K562 (cell line): ENCODE measurements at regions not wholly inside any gene's neighbourhood (a gene's known extent, or its start where the extent isn't known, plus 50 kb on each side); places are given as distances from the start of the nearest gene placed in this dataset.

ENCODE experiments used
- ATAC-seq: fragments of 200-7000 bp; cut with Tn5 transposase; 3 replicates; pipeline ENCODE4 v1.9.1; 2020; ENCODE audit warnings: moderate library complexity
- BruUV-seq: library from RNA; stranded (reverse); fragments of 400-500 nt; replicated peaks from 2 replicates; lab custom pipeline; 2021; lab: Mats Ljungman, UMichigan
- CTCF ChIA-PET: fragments of 300-600 bp; formaldehyde crosslinking; extraction: SDS; loops from one replicate; lab custom pipeline; 2021; ENCODE audit warnings: low intra/inter-chr PET ratio; lab: Yijun Ruan, JAX
- POLR2A ChIA-PET: fragments of 300-600, 350-650 bp; sonication (Branson Sonifier 250); formaldehyde crosslinking; extraction: SDS; loops from one replicate; lab custom pipeline; 2021; ENCODE audit warnings: antibody characterized with exemption, inconsistent platforms; lab: Yijun Ruan, JAX
- DNase-seq, 4 experiments: peaks; one replicate each; pipeline versions ENCODE4 v3.0.0 to v3.0.0-alpha.2; 2011 to 2018; ENCODE audit warnings: low spot score in 3 of 4, mixed read lengths in 3 of 4; ENCODE audit errors: extremely low read depth in 1 of 4
- FAIRE-seq: peaks from 2 replicates; lab custom pipeline; 2011; peaks lifted over from hg19 to GRCh38; lab: Jason Lieb, UNC
- H2AFZ ChIP-seq: 2 replicates; pipeline ENCODE4 v1.6.0; 2011; ENCODE audit warnings: low read depth, low read length, control low read depth, inconsistent platforms
- H3K27ac ChIP-seq: fragments of 200-600 bp; 3 replicates; pipeline ENCODE4 v1.8.0; 2011; ENCODE audit warnings: low read depth, mild to moderate bottlenecking, control low read depth, inconsistent platforms, low read length, moderate library complexity, mixed read lengths; ENCODE audit errors: extremely low read depth
- H3K27me3 ChIP-seq, 2 experiments: fragments of 300-600 bp in 1 of 2; 2 replicates in 1 of 2; 3 replicates in 1 of 2; pipeline versions ENCODE4 v1.6.0 to v1.8.0; 2011; ENCODE audit warnings: inconsistent platforms in 2 of 2, low read length in 2 of 2, mild to moderate bottlenecking in 1 of 2, mixed read lengths in 1 of 2, moderate library complexity in 1 of 2; ENCODE audit not compliant: control insufficient read depth in 2 of 2, insufficient read depth in 2 of 2
- H3K36me3 ChIP-seq: fragments of 300-600 bp; 3 replicates; pipeline ENCODE4 v1.8.0; 2011; ENCODE audit warnings: mild to moderate bottlenecking, low read length, inconsistent platforms; ENCODE audit not compliant: control insufficient read depth, insufficient read depth
- H3K4me1 ChIP-seq, 2 experiments: fragments of 200-600 bp in 1 of 2; replicated peaks in 1 of 2; 2 replicates in 1 of 2; 3 replicates in 1 of 2; pipeline versions ENCODE4 v1.5.1 to v1.8.0; 2011; ENCODE audit warnings: inconsistent platforms in 2 of 2, low read length in 2 of 2, mild to moderate bottlenecking in 1 of 2, mixed read lengths in 1 of 2, moderate library complexity in 1 of 2; ENCODE audit not compliant: control insufficient read depth in 2 of 2, insufficient read depth in 2 of 2
- H3K4me2 ChIP-seq: 2 replicates; pipeline ENCODE4 v1.6.1; 2011; ENCODE audit warnings: low read length, control low read depth, inconsistent platforms, mixed read lengths; ENCODE audit not compliant: insufficient read depth
- H3K4me3 ChIP-seq: fragments of 200-600 bp; sonication (generic), shearing (Covaris generic); 2 replicates; pipeline ENCODE4 v1.5.1; 2016; ENCODE audit warnings: control low read depth, inconsistent platforms
- H3K79me2 ChIP-seq: fragments of 200-600 bp; 3 replicates; pipeline ENCODE4 v1.8.0; 2011; ENCODE audit warnings: low read length, inconsistent platforms; ENCODE audit not compliant: control insufficient read depth, insufficient read depth
- H3K9ac ChIP-seq, 2 experiments: 2 replicates each; pipeline versions ENCODE4 v1.6.0 to v1.6.1; 2011; ENCODE audit warnings: low read depth in 2 of 2, low read length in 2 of 2, control low read depth in 1 of 2, inconsistent platforms in 1 of 2, mild to moderate bottlenecking in 1 of 2, mixed read lengths in 1 of 2; ENCODE audit not compliant: insufficient read depth in 1 of 2
- H3K9me1 ChIP-seq: one replicate; pipeline ENCODE4 v1.6.0; 2011; ENCODE audit warnings: inconsistent platforms, mild to moderate bottlenecking, low read length, moderate library complexity; ENCODE audit not compliant: control insufficient read depth, insufficient read depth
- H3K9me3 ChIP-seq: replicated peaks from 2 replicates; pipeline ENCODE4 v1.5.1; 2011; ENCODE audit warnings: low read depth, low read length, inconsistent platforms; ENCODE audit not compliant: control insufficient read depth, insufficient read depth
- H4K20me1 ChIP-seq: replicated peaks from 2 replicates; pipeline ENCODE4 v1.6.1; 2011; ENCODE audit warnings: low read length, inconsistent platforms, mixed read lengths; ENCODE audit not compliant: control insufficient read depth, insufficient read depth
- BCLAF1 ChIP-seq, 2 experiments: fragments of 450-650 bp in 1 of 2; IDR thresholded peaks; 2 replicates each; pipeline ENCODE4 v1.6.1; 2011 to 2017; ENCODE audit warnings: low read depth in 2 of 2, antibody characterized with exemption in 1 of 2, borderline replicate concordance in 1 of 2, low read length in 1 of 2, mild to moderate bottlenecking in 1 of 2, mixed read lengths in 1 of 2; ENCODE audit not compliant: control insufficient read depth in 1 of 2
- C11orf30 ChIP-seq: fragments of 450-650 bp; IDR thresholded peaks from 2 replicates; pipeline ENCODE4 v1.6.1; 2016; ENCODE audit warnings: low read depth, mild to moderate bottlenecking
- ELF1 ChIP-seq: fragments of 200-800 bp; sonication (Bioruptor generic); IDR thresholded peaks from 2 replicates; pipeline ENCODE4 v1.6.1; 2016; ENCODE audit warnings: missing genetic modification characterization, missing compliant biosample characterization
- KAT7 ChIP-seq: sonication (generic); formaldehyde crosslinking; IDR thresholded peaks from 2 replicates; pipeline ENCODE4 v1.8.0; 2022; ENCODE audit warnings: missing genetic modification reagents, mild to moderate bottlenecking, borderline replicate concordance
- LCOR ChIP-seq: sonication (generic); formaldehyde crosslinking; IDR thresholded peaks from 2 replicates; pipeline ENCODE4 v1.8.0; 2022; ENCODE audit warnings: mild to moderate bottlenecking, missing genetic modification reagents
- NFATC3 ChIP-seq: fragments of 450-650 bp; IDR thresholded peaks from 2 replicates; pipeline ENCODE4 v1.6.1; 2017; ENCODE audit warnings: mild to moderate bottlenecking
- ZKSCAN1 ChIP-seq: fragments of 150-350 bp; IDR thresholded peaks from 2 replicates; pipeline ENCODE4 v1.6.1; 2016; ENCODE audit warnings: low read depth, low read length
- WGBS: fragments of 100-300 bp; shearing (Covaris generic); methylation state at CpG from one replicate; pipeline ENCODE4 v1.1.6; 2016; ENCODE audit warnings: low coverage, mixed read lengths; ENCODE audit not compliant: insufficient coverage; ENCODE audit errors: missing lambda C conversion rate; 5-methylcytosine and 5-hydroxymethylcytosine counted together
- in situ Hi-C: fragments of 300-500 bp; cut with MboI; formaldehyde crosslinking; loops from 4 replicates; pipeline ENCODE4 v1.15.0; 2018; ENCODE audit warnings: inconsistent platforms, mixed read lengths
- intact Hi-C: fragments of 100-400 bp; cut with micrococcal nuclease; formaldehyde crosslinking; loops from 2 replicates; pipeline ENCODE4 v1.14.2; 2022

DNA sequence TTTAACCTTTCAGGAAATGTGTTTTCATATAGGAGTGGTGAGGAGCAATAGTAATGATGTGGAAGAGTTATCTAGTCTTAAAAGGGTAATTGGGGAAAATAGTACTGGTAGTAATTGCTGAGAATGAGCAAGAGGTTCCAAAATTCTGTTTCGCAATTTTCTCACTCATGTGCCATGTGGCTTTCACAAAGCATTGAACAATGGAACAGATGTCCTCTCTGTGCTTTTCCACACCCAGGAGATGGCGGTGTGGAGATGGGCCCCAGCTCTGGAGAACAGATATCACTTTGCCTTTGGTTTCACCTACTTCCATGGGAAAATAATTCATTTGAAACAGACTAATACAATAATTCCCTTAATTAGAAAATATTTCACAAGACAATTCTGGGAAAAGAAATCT, 170.0 kb upstream of the SLC10A2 start (continued):
- TF ChIP-seq BCLAF1 (IDR thresholded peaks at IDR 0.05; ENCODE audit: borderline replicate concordance in 1 of 2, control insufficient read depth in 1 of 2, low read depth in 2 of 2, low read length in 1 of 2) (no peak), LCOR (CRISPR knock-in tag) (no peak), ZKSCAN1 (no peak)

GRCh38 chr13:103229674-103230073, 163.5 kb upstream of the SLC10A2 start:
- 0% methylated on average over 1 of the region's 1 CpG for WGBS

More at GRCh38 chr13:103229674-103230073, 163.5 kb upstream of the SLC10A2 start:
- no peak overlapping the region for H2AFZ ChIP-seq
- BruUV-seq = no TSS peak
- no peak overlapping the region for H3K4me2 ChIP-seq
- no peak for FAIRE-seq
- no peak overlapping the region for H3K4me3 ChIP-seq
- H3K9me1 ChIP-seq = no peaks in the 10 kb centered on the region
- H3K27me3 ChIP-seq = no peaks in the 10 kb centered on the region
- H3K36me3 ChIP-seq = no peaks in the 10 kb centered on the region
- no peak overlapping the region for H3K27ac ChIP-seq
- in situ Hi-C loops (no loop called here), intact Hi-C loops (no loop called here)
- H4K20me1 ChIP-seq = no peaks in the 10 kb centered on the region
- DNase-seq = no peak
- no peaks in the 10 kb centered on the region for H3K4me1 ChIP-seq
- H3K79me2 ChIP-seq = no peaks in the 10 kb centered on the region
- POLR2A ChIA-PET = no interaction called here
- ATAC-seq = no peak
- H3K9me3 ChIP-seq = no peaks in the 10 kb centered on the region
- TF ChIP-seq KAT7 (CRISPR knock-in tag) (no peak), C11orf30 (no peak), ELF1 (tag) (no peak), NFATC3 (no peak)
- TF ChIP-seq, all 486 proteins: peak for 0
- H3K9ac ChIP-seq = no peak overlapping the region
- CTCF ChIA-PET = no interaction called here
